A204.1 (cell line): ENCODE measurements at regions not wholly inside any gene's neighbourhood (a gene's known extent, or its start where the extent isn't known, plus 50 kb on each side); places are given as distances from the start of the nearest gene placed in this dataset.

Experiments used
- FAIRE-seq: peaks from 2 replicates; lab custom pipeline; 2012; peaks lifted over from hg19 to GRCh38; lab: Jason Lieb, UNC

GRCh38 chr1:201659572-201659971 is 120.6 kb downstream of the NAV1 start:
- FAIRE-seq, result no peak

GRCh38 chr1:201660931-201661822 is 122.2 kb downstream of the NAV1 start:
- FAIRE-seq, result no peak

GRCh38 chr1:201661823-201662359 is 123.0 kb downstream of the NAV1 start:
- FAIRE-seq, result no peak

- no peak for FAIRE-seq
Measured at GRCh38 chr1:201662646-201663045, 123.7 kb downstream of the NAV1 start.

- FAIRE-seq, result no peak
Measured at GRCh38 chr1:201663491-201664113, 124.7 kb downstream of the NAV1 start.

GRCh38 chr1:201665036-201665435 is 126.1 kb downstream of the NAV1 start:
- no peak for FAIRE-seq

GRCh38 chr1:201666102-201666501 is 127.2 kb downstream of the NAV1 start:
- no peak for FAIRE-seq

GRCh38 chr1:201666645-201667044 is 127.7 kb downstream of the NAV1 start:
- no peak for FAIRE-seq

- no peak for FAIRE-seq
Measured at GRCh38 chr1:201667479-201667878, 128.6 kb downstream of the NAV1 start.

- no peak for FAIRE-seq
Measured at GRCh38 chr1:201670517-201670916, 131.6 kb downstream of the NAV1 start.

GRCh38 chr1:201672685-201673084 is 133.8 kb downstream of the NAV1 start:
- no peak for FAIRE-seq

- no peak for FAIRE-seq
Measured at GRCh38 chr1:201673093-201673492, 134.2 kb downstream of the NAV1 start.

GRCh38 chr1:201673915-201674314 is 135.0 kb downstream of the NAV1 start:
- FAIRE-seq, result no peak

GRCh38 chr1:201675143-201675542 is 136.2 kb downstream of the NAV1 start:
- no peak for FAIRE-seq

GRCh38 chr1:201676197-201676596 is 137.3 kb downstream of the NAV1 start:
- no peak for FAIRE-seq

- FAIRE-seq, result no peak
Measured at GRCh38 chr1:201676641-201677040, 137.7 kb downstream of the NAV1 start.

GRCh38 chr1:201678264-201679101 is 139.6 kb downstream of the NAV1 start:
- no peak for FAIRE-seq

GRCh38 chr1:201681375-201681774 is 142.4 kb downstream of the NAV1 start:
- FAIRE-seq, result no peak

GRCh38 chr1:201682964-201683363 is 144.0 kb downstream of the NAV1 start:
- FAIRE-seq, result no peak

- FAIRE-seq, result no peak
Measured at GRCh38 chr1:201683397-201683796, 144.5 kb downstream of the NAV1 start.

GRCh38 chr1:201685485-201685884 is 143.5 kb upstream of the IPO9 start:
- FAIRE-seq, result no peak

- no peak for FAIRE-seq
Measured at GRCh38 chr1:201686714-201687455, 142.1 kb upstream of the IPO9 start.
